D721Med (cell line): ENCODE measurements at regions not wholly inside any gene's neighbourhood (a gene's known extent, or its start where the extent isn't known, plus 50 kb on each side); places are given as distances from the start of the nearest gene placed in this dataset.

ENCODE experiments used
- DNase-seq: peaks from one replicate; pipeline ENCODE4 v3.0.0; 2011; ENCODE audit warnings: low spot score; ENCODE audit not compliant: insufficient read length
- FAIRE-seq: peaks from 2 replicates; lab custom pipeline; 2011; peaks lifted over from hg19 to GRCh38; lab: Jason Lieb, UNC
- CTCF ChIP-seq: IDR thresholded peaks from 2 replicates; pipeline ENCODE4 v1.5.1; 2012; ENCODE audit warnings: mild to moderate bottlenecking, control low read depth; ENCODE audit not compliant: insufficient read depth; ENCODE audit errors: missing control alignments

- FAIRE-seq = no peak
- DNase-seq = no peak
- TF ChIP-seq CTCF = no peak
These were observed 144.9 kb upstream of the LHCGR start for GRCh38 chr2:48900321-48901014.

- TF ChIP-seq CTCF = no peak
- FAIRE-seq = no peak
These were observed 141.3 kb upstream of the LHCGR start for GRCh38 chr2:48896870-48897269.

GRCh38 chr2:48890454-48891131 lies 135.1 kb upstream of the LHCGR start:
- TF ChIP-seq CTCF = no peak
- FAIRE-seq (no peak), DNase-seq (no peak)

More at GRCh38 chr2:48896870-48897269, 141.3 kb upstream of the LHCGR start:
- DNase-seq = no peak

- DNase-seq (no peak), FAIRE-seq (no peak)
- TF ChIP-seq CTCF = no peak
These were observed 132.5 kb upstream of the LHCGR start for GRCh38 chr2:48888066-48888465.

- no peak for TF ChIP-seq CTCF
- no peak for DNase-seq
- no peak for FAIRE-seq
These were observed 131.4 kb upstream of the LHCGR start for GRCh38 chr2:48886919-48887318.

GRCh38 chr2:48885841-48886240 lies 130.3 kb upstream of the LHCGR start:
- no peak for TF ChIP-seq CTCF
- no peak for FAIRE-seq
- no peak for DNase-seq

- DNase-seq (no peak), FAIRE-seq (no peak)
- no peak for TF ChIP-seq CTCF
These were observed 128.1 kb upstream of the LHCGR start for GRCh38 chr2:48883661-48884060.
